LNCAP (cell line): ENCODE measurements at regions not wholly inside any gene's neighbourhood (a gene's known extent, or its start where the extent isn't known, plus 50 kb on each side); places are given as distances from the start of the nearest gene placed in this dataset.

Experiments
- TF ChIP-seq, protein P1 (sequence below): fragments of 450-650 bp; IDR thresholded peaks from 2 replicates; pipeline ENCODE4 v1.5.1; 2017; ENCODE audit warnings: mild to moderate bottlenecking

- TF ChIP-seq, protein P1, sequence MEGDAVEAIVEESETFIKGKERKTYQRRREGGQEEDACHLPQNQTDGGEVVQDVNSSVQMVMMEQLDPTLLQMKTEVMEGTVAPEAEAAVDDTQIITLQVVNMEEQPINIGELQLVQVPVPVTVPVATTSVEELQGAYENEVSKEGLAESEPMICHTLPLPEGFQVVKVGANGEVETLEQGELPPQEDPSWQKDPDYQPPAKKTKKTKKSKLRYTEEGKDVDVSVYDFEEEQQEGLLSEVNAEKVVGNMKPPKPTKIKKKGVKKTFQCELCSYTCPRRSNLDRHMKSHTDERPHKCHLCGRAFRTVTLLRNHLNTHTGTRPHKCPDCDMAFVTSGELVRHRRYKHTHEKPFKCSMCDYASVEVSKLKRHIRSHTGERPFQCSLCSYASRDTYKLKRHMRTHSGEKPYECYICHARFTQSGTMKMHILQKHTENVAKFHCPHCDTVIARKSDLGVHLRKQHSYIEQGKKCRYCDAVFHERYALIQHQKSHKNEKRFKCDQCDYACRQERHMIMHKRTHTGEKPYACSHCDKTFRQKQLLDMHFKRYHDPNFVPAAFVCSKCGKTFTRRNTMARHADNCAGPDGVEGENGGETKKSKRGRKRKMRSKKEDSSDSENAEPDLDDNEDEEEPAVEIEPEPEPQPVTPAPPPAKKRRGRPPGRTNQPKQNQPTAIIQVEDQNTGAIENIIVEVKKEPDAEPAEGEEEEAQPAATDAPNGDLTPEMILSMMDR = no peak
Measured at GRCh38 chr12:86435053-86435452, 178.9 kb upstream of the MGAT4C start.

- TF ChIP-seq, protein P1 = no peak
Measured at GRCh38 chr12:86429824-86430223, 173.6 kb upstream of the MGAT4C start.

GRCh38 chr12:86421333-86421732, 165.1 kb upstream of the MGAT4C start:
- TF ChIP-seq, protein P1 = no peak

DNA sequence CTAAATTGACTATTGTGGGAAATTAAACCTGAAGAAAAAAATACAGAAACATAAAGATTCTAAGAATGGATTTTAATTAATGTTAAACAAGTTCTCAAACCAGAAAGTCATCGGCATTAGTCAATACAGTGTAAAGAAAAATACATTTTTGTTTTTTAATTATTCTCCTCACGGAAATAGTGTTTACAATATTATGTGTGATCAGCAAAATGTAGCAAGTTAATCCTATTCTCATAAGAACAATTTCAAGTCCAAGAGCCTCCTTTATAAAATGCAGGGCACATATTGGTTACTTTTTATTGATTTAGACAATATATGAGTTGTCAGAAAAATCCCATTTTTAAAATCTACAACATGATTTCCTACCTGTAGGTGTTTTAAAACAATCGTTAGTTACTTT, 158.0 kb upstream of the MGAT4C start:
- TF ChIP-seq, protein P1 = no peak

GRCh38 chr12:86411710-86412109, 155.5 kb upstream of the MGAT4C start:
- TF ChIP-seq, protein P1 = no peak

GRCh38 chr12:86407620-86408208, 151.5 kb upstream of the MGAT4C start:
- TF ChIP-seq, protein P1 = no peak

- TF ChIP-seq, protein P1 = no peak
Measured at GRCh38 chr12:86389949-86390348, 133.8 kb upstream of the MGAT4C start.

- TF ChIP-seq, protein P1 = no peak
Measured at GRCh38 chr12:86387591-86388145, 131.5 kb upstream of the MGAT4C start.
